ENCODE measurements at regions not wholly inside any gene's neighbourhood (a gene's known extent, or its start where the extent isn't known, plus 50 kb on each side); places are given as distances from the start of the nearest gene placed in this dataset.

DNA sequence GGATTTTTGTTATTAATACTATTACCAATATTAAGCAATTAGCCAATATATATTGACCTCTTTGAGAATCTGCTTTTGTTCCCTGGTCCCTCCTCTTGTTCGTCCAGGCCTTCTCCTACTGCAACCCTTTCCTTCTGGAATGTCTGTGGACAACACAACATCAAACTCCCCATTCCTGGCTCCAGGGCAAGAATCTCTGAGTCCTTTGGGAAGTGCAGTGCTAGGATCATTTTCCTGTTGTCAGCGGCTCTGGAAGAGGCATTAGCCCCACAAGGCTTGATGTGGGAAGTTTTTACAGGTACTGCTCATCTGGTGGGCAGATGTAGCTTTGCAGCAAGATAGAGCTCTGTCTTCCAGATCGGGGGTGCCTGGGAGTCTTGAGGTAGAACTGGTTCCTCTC, 74.3 kb downstream of the RPUSD4 start:
- no peak for TF ChIP-seq POLR2A (IDR thresholded peaks at IDR 0.05)
- TF ChIP-seq, protein P1, sequence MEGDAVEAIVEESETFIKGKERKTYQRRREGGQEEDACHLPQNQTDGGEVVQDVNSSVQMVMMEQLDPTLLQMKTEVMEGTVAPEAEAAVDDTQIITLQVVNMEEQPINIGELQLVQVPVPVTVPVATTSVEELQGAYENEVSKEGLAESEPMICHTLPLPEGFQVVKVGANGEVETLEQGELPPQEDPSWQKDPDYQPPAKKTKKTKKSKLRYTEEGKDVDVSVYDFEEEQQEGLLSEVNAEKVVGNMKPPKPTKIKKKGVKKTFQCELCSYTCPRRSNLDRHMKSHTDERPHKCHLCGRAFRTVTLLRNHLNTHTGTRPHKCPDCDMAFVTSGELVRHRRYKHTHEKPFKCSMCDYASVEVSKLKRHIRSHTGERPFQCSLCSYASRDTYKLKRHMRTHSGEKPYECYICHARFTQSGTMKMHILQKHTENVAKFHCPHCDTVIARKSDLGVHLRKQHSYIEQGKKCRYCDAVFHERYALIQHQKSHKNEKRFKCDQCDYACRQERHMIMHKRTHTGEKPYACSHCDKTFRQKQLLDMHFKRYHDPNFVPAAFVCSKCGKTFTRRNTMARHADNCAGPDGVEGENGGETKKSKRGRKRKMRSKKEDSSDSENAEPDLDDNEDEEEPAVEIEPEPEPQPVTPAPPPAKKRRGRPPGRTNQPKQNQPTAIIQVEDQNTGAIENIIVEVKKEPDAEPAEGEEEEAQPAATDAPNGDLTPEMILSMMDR (IDR thresholded peaks at IDR 0.05): no peak

Measured in lower leg skin (tissue), 3 donors.